Colonic mucosa (tissue), 4 donors: ENCODE measurements at regions not wholly inside any gene's neighbourhood (a gene's known extent, or its start where the extent isn't known, plus 50 kb on each side); places are given as distances from the start of the nearest gene placed in this dataset.

Experiments used
- DNase-seq: peaks from one replicate; pipeline ENCODE4 v3.0.0-alpha.2; 2020
- H3K27ac ChIP-seq: fragments of 200-600 bp; one replicate; pipeline ENCODE4 v1.8.0; 2021
- H3K27me3 ChIP-seq: fragments of 200-600 bp; one replicate; pipeline ENCODE4 v1.8.0; 2021
- H3K36me3 ChIP-seq: fragments of 200-600 bp; one replicate; pipeline ENCODE4 v1.8.0; 2021
- H3K4me1 ChIP-seq: fragments of 200-600 bp; one replicate; pipeline ENCODE4 v1.8.0; 2021; ENCODE audit warnings: mild to moderate bottlenecking
- H3K4me3 ChIP-seq: fragments of 200-600 bp; one replicate; pipeline ENCODE4 v1.8.0; 2021
- H3K9ac ChIP-seq, 2 donors: one replicate each; pipeline ENCODE4 v1.7.0; 2013; ENCODE audit warnings: control low read depth in 2 of 2, low read depth in 2 of 2, low read length in 2 of 2
- H3K9me3 ChIP-seq: fragments of 200-600 bp; one replicate; pipeline ENCODE4 v1.8.0; 2021
- CTCF ChIP-seq: fragments of 200-600 bp; IDR thresholded peaks from one replicate; pipeline ENCODE4 v1.8.0; 2022; ENCODE audit warnings: antibody characterized with exemption, mild to moderate bottlenecking
- intact Hi-C: fragments of 100-400 bp; cut with DNase I; formaldehyde crosslinking; loops from one replicate; pipeline ENCODE4 v1.14.1; 2022
- donor health status: healthy.
- donor health status: DM: no; HTN: no; CAD: no.
- donor health status: DM: no; HTN: no; CAD: no.

- Histone ChIP-seq H3K36me3 (no peaks in the 10 kb centered on the region), H3K9ac (no peak overlapping the region), H3K4me3 (no peak overlapping the region), H3K4me1 (peaks cover 5% of the 10 kb centered on the region), H3K9me3 (no peaks in the 10 kb centered on the region), H3K27me3 (no peaks in the 10 kb centered on the region), H3K27ac (no peak overlapping the region)
- intact Hi-C loops: no loop called here
- TF ChIP-seq CTCF: no peak
- DNase-seq: no peak
Observed at GRCh38 chr6:109303164-109303563, 79.1 kb downstream of the CD164 start.

- H3K27me3 ChIP-seq: no peaks in the 10 kb centered on the region
- H3K9me3 ChIP-seq: no peaks in the 10 kb centered on the region
- H3K4me3 ChIP-seq: no peak overlapping the region
- intact Hi-C loops: no loop called here
- DNase-seq: no peak
- TF ChIP-seq CTCF: no peak
- H3K9ac ChIP-seq: no peak overlapping the region
- no peaks in the 10 kb centered on the region for H3K36me3 ChIP-seq
- H3K4me1 ChIP-seq: peaks cover 5% of the 10 kb centered on the region
- no peak overlapping the region for H3K27ac ChIP-seq
Observed at GRCh38 chr6:109302176-109302575, 80.1 kb downstream of the CD164 start.

GRCh38 chr6:109301418-109301817 is 80.8 kb downstream of the CD164 start:
- H3K4me3 ChIP-seq: no peak overlapping the region
- H3K27me3 ChIP-seq: no peaks in the 10 kb centered on the region
- no peaks in the 10 kb centered on the region for H3K36me3 ChIP-seq
- H3K27ac ChIP-seq: no peak overlapping the region
- no peak for DNase-seq
- no peaks in the 10 kb centered on the region for H3K9me3 ChIP-seq
- H3K9ac ChIP-seq: no peak overlapping the region
- H3K4me1 ChIP-seq: peaks cover 5% of the 10 kb centered on the region
- TF ChIP-seq CTCF: no peak
- intact Hi-C loops: no loop called here

GRCh38 chr6:109300874-109301273 is 81.4 kb downstream of the CD164 start:
- H3K9me3 ChIP-seq: no peaks in the 10 kb centered on the region
- no peak for DNase-seq
- H3K9ac ChIP-seq: no peak overlapping the region
- H3K4me1 ChIP-seq: peaks cover 5% of the 10 kb centered on the region
- H3K36me3 ChIP-seq: no peaks in the 10 kb centered on the region
- no peaks in the 10 kb centered on the region for H3K27me3 ChIP-seq
- intact Hi-C loops: no loop called here
- no peak for TF ChIP-seq CTCF
- H3K27ac ChIP-seq: no peak overlapping the region
- no peak overlapping the region for H3K4me3 ChIP-seq

GRCh38 chr6:109299776-109300564 is 82.3 kb downstream of the CD164 start:
- intact Hi-C loops: no loop called here
- peaks cover 5% of the 10 kb centered on the region for H3K4me1 ChIP-seq
- DNase-seq: no peak

More at GRCh38 chr6:109299776-109300564, 82.3 kb downstream of the CD164 start:
- no peaks in the 10 kb centered on the region for H3K9me3 ChIP-seq
- no peak overlapping the region for H3K9ac ChIP-seq
- H3K27me3 ChIP-seq: no peaks in the 10 kb centered on the region
- TF ChIP-seq CTCF: no peak
- H3K36me3 ChIP-seq: no peaks in the 10 kb centered on the region
- no peak overlapping the region for H3K4me3 ChIP-seq
- H3K27ac ChIP-seq: no peak overlapping the region
